HL-60 (cell line): ENCODE measurements at regions not wholly inside any gene's neighbourhood (a gene's known extent, or its start where the extent isn't known, plus 50 kb on each side); places are given as distances from the start of the nearest gene placed in this dataset.
"Not testable (repeated sequence)": the region's sequence is repeated elsewhere in the genome, so short reads cannot be mapped to it uniquely, and the experiment has no call there.

Experiments used
- DNase-seq, 2 experiments: peaks; one replicate each; pipeline ENCODE4 v3.0.0-alpha.2; 2010 to 2020; ENCODE audit warnings: low read depth in 1 of 2, low spot score in 1 of 2
- H3K27ac ChIP-seq: fragments of 250-450 bp; sonication (Bioruptor Pico); replicated peaks from 2 replicates; pipeline ENCODE4 v1.5.1; 2020; ENCODE audit warnings: mild to moderate bottlenecking, moderate library complexity
- H3K27me3 ChIP-seq: fragments of 250-450 bp; sonication (Bioruptor Pico); 2 replicates; pipeline ENCODE4 v1.5.1; 2021; ENCODE audit warnings: mild to moderate bottlenecking, moderate library complexity; ENCODE audit not compliant: insufficient read depth, poor library complexity, severe bottlenecking
- H3K4me3 ChIP-seq: replicated peaks from 2 replicates; pipeline ENCODE4 v1.5.1; 2011; ENCODE audit warnings: mild to moderate bottlenecking, control low read depth, low read length; ENCODE audit not compliant: insufficient read depth
- CTCF ChIP-seq: IDR thresholded peaks from one replicate; pipeline ENCODE4 v1.5.1; 2011; ENCODE audit warnings: low read length, control low read depth, inconsistent platforms; ENCODE audit not compliant: insufficient read depth
- GABPA ChIP-seq: IDR thresholded peaks from 2 replicates; pipeline ENCODE4 v1.6.1; 2012; ENCODE audit warnings: low read depth
- POLR2AphosphoS5 ChIP-seq: IDR thresholded peaks from 2 replicates; pipeline ENCODE4 v1.6.1; 2012; ENCODE audit warnings: low read depth
- SPI1 ChIP-seq: IDR thresholded peaks from 2 replicates; pipeline ENCODE4 v1.6.1; 2012; ENCODE audit warnings: low read depth, mild to moderate bottlenecking, borderline replicate concordance
- TF ChIP-seq, protein P1 (sequence below): IDR thresholded peaks from 2 replicates; pipeline ENCODE4 v1.6.1; 2012; ENCODE audit warnings: low read depth; ENCODE audit not compliant: insufficient replicate concordance

- no peak for DNase-seq
- no peak overlapping the region for H3K4me3 ChIP-seq
- H3K27ac ChIP-seq, result no peak overlapping the region
- peaks cover 2% of the 10 kb centered on the region for H3K27me3 ChIP-seq
- TF ChIP-seq CTCF (no peak), SPI1 (no peak), GABPA (no peak), POLR2AphosphoS5 (no peak)
- TF ChIP-seq, protein P1, sequence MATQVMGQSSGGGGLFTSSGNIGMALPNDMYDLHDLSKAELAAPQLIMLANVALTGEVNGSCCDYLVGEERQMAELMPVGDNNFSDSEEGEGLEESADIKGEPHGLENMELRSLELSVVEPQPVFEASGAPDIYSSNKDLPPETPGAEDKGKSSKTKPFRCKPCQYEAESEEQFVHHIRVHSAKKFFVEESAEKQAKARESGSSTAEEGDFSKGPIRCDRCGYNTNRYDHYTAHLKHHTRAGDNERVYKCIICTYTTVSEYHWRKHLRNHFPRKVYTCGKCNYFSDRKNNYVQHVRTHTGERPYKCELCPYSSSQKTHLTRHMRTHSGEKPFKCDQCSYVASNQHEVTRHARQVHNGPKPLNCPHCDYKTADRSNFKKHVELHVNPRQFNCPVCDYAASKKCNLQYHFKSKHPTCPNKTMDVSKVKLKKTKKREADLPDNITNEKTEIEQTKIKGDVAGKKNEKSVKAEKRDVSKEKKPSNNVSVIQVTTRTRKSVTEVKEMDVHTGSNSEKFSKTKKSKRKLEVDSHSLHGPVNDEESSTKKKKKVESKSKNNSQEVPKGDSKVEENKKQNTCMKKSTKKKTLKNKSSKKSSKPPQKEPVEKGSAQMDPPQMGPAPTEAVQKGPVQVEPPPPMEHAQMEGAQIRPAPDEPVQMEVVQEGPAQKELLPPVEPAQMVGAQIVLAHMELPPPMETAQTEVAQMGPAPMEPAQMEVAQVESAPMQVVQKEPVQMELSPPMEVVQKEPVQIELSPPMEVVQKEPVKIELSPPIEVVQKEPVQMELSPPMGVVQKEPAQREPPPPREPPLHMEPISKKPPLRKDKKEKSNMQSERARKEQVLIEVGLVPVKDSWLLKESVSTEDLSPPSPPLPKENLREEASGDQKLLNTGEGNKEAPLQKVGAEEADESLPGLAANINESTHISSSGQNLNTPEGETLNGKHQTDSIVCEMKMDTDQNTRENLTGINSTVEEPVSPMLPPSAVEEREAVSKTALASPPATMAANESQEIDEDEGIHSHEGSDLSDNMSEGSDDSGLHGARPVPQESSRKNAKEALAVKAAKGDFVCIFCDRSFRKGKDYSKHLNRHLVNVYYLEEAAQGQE, result no peak
Observed at GRCh38 chr11:129645943-129646342, 169.7 kb upstream of the TMEM45B start.

DNA sequence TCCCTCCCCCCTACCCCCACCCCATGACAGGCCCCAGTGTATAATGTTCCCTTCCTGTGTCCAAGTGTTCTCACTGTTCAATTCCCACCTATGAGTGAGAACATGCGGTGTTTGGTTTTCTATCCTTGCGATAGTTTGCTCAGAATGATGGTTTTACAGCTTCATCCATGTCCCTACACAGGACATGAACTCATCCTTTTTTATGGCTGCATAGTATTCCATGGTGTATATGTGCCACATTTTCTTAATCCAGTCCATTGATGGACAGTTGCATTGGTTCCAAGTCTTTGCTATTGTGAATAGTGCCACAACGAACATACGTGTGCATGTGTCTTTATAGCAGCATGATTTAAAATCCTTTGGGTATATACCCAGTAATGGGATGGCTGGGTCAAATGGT lies 165.6 kb upstream of the TMEM45B start:
- H3K27ac ChIP-seq, DNase-seq, H3K4me3 ChIP-seq, H3K27me3 ChIP-seq: not testable (repeated sequence)

DNA sequence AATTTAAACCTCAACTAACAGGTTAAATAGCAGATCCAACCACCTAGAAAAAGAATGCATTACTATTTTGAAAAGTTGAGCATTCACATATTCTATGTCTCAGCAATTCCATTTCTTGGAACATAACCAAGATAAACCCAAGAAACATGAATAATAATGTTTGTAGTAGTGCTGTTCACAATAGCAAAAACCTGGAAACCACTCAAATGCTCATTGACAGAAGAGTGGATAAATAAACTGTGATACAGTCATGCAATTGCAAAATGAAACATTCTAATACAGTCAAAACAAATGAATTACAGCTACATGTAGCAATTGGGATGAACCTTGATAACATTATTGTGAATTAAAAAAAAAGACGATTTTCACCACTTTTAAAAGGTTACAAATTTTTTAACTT lies 162.8 kb upstream of the TMEM45B start:
- H3K27me3 ChIP-seq, result no peaks in the 10 kb centered on the region
- H3K4me3 ChIP-seq, result no peak overlapping the region
- TF ChIP-seq SPI1, result no peak
- no peak for TF ChIP-seq GABPA
- TF ChIP-seq POLR2AphosphoS5, result no peak
- TF ChIP-seq, protein P1, result no peak
- TF ChIP-seq CTCF, result no peak
- no peak for DNase-seq
- H3K27ac ChIP-seq, result no peak overlapping the region

GRCh38 chr11:129655247-129655832 lies 160.3 kb upstream of the TMEM45B start:
- TF ChIP-seq, protein P1, result no peak
- no peak for TF ChIP-seq POLR2AphosphoS5
- TF ChIP-seq GABPA, result no peak
- no peak for TF ChIP-seq SPI1
- no peak for TF ChIP-seq CTCF
- no peak for DNase-seq
- no peak overlapping the region for H3K4me3 ChIP-seq
- H3K27me3 ChIP-seq, result no peaks in the 10 kb centered on the region
- no peak overlapping the region for H3K27ac ChIP-seq
